ENCODE measurements at regions not wholly inside any gene's neighbourhood (a gene's known extent, or its start where the extent isn't known, plus 50 kb on each side); places are given as distances from the start of the nearest gene placed in this dataset.

GRCh38 chr6:25064006-25064405 lies 128.2 kb upstream of the RIPOR2 start:
- ChIA-PET CTCF (interaction anchor here (0.9 kb wide), 1 partner anchor 10 kb away, joined by 3 read pairs; no protein-coding TSS in a partner anchor), POLR2A (no interaction called here)
- H3K4me2 ChIP-seq = no peak overlapping the region
- 0% methylated on average over 2 of the region's 2 CpGs for WGBS (ENCODE audit: missing lambda C conversion rate)
- no peak overlapping the region for H3K27ac ChIP-seq
- H3K9me3 ChIP-seq = no peaks in the 10 kb centered on the region
- H3K4me3 ChIP-seq = no peak overlapping the region
- H3K4me1 ChIP-seq = no peaks in the 10 kb centered on the region
- FAIRE-seq (no peak), ATAC-seq (no peak), DNase-seq (ENCODE audit: low read depth in 1 of 2, low spot score in 1 of 2) (no peak)
- TF ChIP-seq CHD2 (IDR thresholded peaks at IDR 0.05; ENCODE audit: low read length, partially characterized antibody) (no peak), CEBPB (IDR thresholded peaks at IDR 0.05) (no peak), MAX (IDR thresholded peaks at IDR 0.05) (no peak), KDM5A (IDR thresholded peaks at IDR 0.05) (no peak), ZNF302 (CRISPR knock-in tag; IDR thresholded peaks at IDR 0.05) (no peak), JUNB (IDR thresholded peaks at IDR 0.05) (no peak), ELK1 (IDR thresholded peaks at IDR 0.05; ENCODE audit: low read depth, low read length) (no peak), POLR2A (IDR thresholded peaks at IDR 0.05; ENCODE audit: low read length) (no peak), NFE2L2 (conservative IDR thresholded peaks at IDR 0.05; ENCODE audit: low read length) (no peak), SREBF2 (IDR thresholded peaks at IDR 0.05) (no peak), HOXB5 (CRISPR knock-in tag; IDR thresholded peaks at IDR 0.05) (no peak), RAD21 (conservative IDR thresholded peaks at IDR 0.05 in 1 of 2, IDR thresholded peaks at IDR 0.05 in 1 of 2) (no peak), FOXS1 (CRISPR knock-in tag; IDR thresholded peaks at IDR 0.05) (no peak), NR3C1 (IDR thresholded peaks at IDR 0.05) (no peak), HEYL (CRISPR knock-in tag; IDR thresholded peaks at IDR 0.05) (no peak), MAZ (IDR thresholded peaks at IDR 0.05; ENCODE audit: borderline replicate concordance, low read depth, low read length) (no peak), HOXA7 (CRISPR knock-in tag; IDR thresholded peaks at IDR 0.05) (no peak), RCOR1 (IDR thresholded peaks at IDR 0.05; ENCODE audit: low read depth, low read length) (no peak), BCL3 (IDR thresholded peaks at IDR 0.05) (no peak)

GRCh38 chr6:25065666-25066065 lies 129.9 kb upstream of the RIPOR2 start:
- no peak for DNase-seq (ENCODE audit: low read depth in 1 of 2, low spot score in 1 of 2)
- H3K4me1 ChIP-seq = no peaks in the 10 kb centered on the region
- no peak overlapping the region for H3K4me3 ChIP-seq
- 88% methylated on average over 3 of the region's 3 CpGs for WGBS (ENCODE audit: missing lambda C conversion rate)
- H3K4me2 ChIP-seq = no peak overlapping the region
- POLR2A ChIA-PET = no interaction called here
- no peak for ATAC-seq
- H3K9me3 ChIP-seq = no peaks in the 10 kb centered on the region
- CTCF ChIA-PET = no interaction called here
- TF ChIP-seq GATA3 (IDR thresholded peaks at IDR 0.05; ENCODE audit: borderline replicate concordance) (no peak), ZSCAN20 (CRISPR knock-in tag; IDR thresholded peaks at IDR 0.05) (no peak), FOSB (CRISPR knock-in tag; IDR thresholded peaks at IDR 0.05) (no peak), ZFP36 (IDR thresholded peaks at IDR 0.05; ENCODE audit: borderline replicate concordance, partially characterized antibody) (no peak), RFX5 (IDR thresholded peaks at IDR 0.05) (no peak), FOXS1 (CRISPR knock-in tag; IDR thresholded peaks at IDR 0.05) (no peak), RCOR1 (IDR thresholded peaks at IDR 0.05; ENCODE audit: low read depth, low read length) (no peak), CHD4 (IDR thresholded peaks at IDR 0.05; ENCODE audit: borderline replicate concordance) (no peak), NR3C1 (IDR thresholded peaks at IDR 0.05) (no peak), NPAS2 (CRISPR knock-in tag; IDR thresholded peaks at IDR 0.05; ENCODE audit: borderline replicate concordance) (no peak), RAD21 (conservative IDR thresholded peaks at IDR 0.05 in 1 of 2, IDR thresholded peaks at IDR 0.05 in 1 of 2) (no peak), REST (IDR thresholded peaks at IDR 0.05) (no peak), MAZ (IDR thresholded peaks at IDR 0.05; ENCODE audit: borderline replicate concordance, low read depth, low read length) (no peak), SMC3 (IDR thresholded peaks at IDR 0.05) (no peak), EP300 (IDR thresholded peaks at IDR 0.05) (no peak), MAX (IDR thresholded peaks at IDR 0.05) (no peak), SREBF2 (IDR thresholded peaks at IDR 0.05) (no peak)
- no peak for FAIRE-seq
- no peak overlapping the region for H3K27ac ChIP-seq
